ENCODE measurements at regions not wholly inside any gene's neighbourhood (a gene's known extent, or its start where the extent isn't known, plus 50 kb on each side); places are given as distances from the start of the nearest gene placed in this dataset.
A peak's percentile ranks its signal among the peaks of the same experiment; 100 is the strongest.

DNA sequence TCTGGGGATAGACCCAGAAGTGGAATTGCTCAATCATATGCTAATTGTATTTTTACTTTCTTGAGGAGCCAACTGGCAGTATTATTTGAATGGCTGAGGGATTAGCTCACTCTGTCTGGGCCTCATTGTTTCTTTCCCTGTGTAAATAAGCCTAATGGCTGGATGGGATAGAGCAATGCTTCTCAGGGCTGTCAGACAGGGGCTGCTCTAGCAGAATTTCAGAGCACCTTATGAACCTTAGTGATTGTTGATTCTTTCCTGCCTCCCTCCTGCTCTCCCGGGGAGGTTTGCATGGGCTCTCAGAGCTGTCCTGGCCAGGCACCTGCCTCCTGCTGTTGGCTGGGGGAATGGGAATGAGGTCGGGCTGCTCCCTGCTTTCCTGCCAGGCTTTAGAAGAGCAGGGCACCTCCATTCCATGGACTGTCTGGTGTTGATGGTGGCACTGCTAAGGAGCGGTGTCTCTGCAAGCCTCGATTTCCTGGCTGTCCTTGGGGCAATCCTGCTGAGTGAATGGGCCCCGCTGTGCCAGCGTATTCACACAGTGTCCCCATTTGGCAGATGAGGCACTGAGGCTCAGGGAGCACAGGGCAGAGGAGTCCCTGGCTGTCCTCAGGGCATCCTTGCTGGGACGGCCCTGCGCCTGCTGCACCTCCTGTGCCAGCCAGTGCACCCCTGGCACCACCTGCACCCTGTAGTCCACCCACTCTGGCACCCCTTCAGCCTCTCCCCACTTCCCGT lies 468.2 kb upstream of the HS6ST1 start:
- DNase-seq (ENCODE audit: low read depth): peak; percentile 26
- H3K4me3 ChIP-seq (ENCODE audit: low read depth, low read length): no peak overlapping the region
- TF ChIP-seq, protein P1, sequence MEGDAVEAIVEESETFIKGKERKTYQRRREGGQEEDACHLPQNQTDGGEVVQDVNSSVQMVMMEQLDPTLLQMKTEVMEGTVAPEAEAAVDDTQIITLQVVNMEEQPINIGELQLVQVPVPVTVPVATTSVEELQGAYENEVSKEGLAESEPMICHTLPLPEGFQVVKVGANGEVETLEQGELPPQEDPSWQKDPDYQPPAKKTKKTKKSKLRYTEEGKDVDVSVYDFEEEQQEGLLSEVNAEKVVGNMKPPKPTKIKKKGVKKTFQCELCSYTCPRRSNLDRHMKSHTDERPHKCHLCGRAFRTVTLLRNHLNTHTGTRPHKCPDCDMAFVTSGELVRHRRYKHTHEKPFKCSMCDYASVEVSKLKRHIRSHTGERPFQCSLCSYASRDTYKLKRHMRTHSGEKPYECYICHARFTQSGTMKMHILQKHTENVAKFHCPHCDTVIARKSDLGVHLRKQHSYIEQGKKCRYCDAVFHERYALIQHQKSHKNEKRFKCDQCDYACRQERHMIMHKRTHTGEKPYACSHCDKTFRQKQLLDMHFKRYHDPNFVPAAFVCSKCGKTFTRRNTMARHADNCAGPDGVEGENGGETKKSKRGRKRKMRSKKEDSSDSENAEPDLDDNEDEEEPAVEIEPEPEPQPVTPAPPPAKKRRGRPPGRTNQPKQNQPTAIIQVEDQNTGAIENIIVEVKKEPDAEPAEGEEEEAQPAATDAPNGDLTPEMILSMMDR (conservative IDR thresholded peaks at IDR 0.05; ENCODE audit: low read depth, low read length): no peak

DNA sequence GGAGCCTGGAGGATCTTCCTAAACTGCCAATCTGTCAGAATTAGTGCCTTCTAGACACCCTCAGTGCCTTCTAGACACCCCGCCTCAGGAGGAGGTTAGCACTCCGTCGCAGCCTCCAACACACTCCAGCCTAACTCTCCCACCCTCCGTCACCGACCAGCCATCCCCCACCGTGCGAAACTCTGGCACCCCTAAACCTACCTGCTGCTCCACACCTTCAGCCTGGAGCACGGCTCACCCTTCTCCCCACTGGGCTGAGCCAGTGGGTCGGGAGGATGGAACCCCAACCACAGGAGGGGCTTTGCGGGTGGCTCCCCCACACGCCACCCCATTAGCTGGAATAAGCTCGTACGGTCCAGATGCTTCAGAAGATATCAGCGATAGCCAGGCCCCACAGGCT lies 468.9 kb upstream of the HS6ST1 start:
- TF ChIP-seq, protein P1 (conservative IDR thresholded peaks at IDR 0.05; ENCODE audit: low read depth, low read length): no peak

DNA sequence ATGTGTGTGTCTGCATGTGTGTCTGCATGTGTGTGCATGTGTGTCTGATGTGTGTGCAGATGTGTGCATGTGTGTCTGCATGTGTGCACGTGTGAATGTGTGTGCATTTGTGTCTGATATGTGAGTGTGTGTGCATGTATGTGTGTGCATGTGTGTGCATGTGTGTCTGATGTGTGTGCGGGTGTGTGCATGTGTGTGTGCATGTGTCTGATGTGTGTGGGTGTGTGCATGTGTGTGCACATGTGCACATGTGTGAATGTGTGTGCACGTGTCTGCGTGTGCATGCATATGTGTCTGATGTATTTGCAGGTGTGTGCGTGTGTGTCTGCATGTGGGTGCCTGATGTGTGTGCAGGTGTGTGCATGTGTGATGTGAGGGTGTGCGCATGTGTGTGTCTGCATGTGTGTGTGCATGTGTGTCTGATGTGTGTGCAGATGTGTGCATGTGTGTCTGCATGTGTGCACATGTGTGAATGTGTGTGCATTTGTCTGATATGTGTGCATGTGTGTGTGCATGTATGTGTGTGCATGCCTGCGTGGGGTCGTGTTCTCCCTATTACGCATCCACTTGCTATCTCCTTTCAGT lies 470.1 kb upstream of the HS6ST1 start:
- no peak for DNase-seq (ENCODE audit: low read depth)

More for the DNA sequence above, 468.9 kb upstream of the HS6ST1 start:
- no peak for DNase-seq (ENCODE audit: low read depth)
- no peak overlapping the region for H3K4me3 ChIP-seq (ENCODE audit: low read depth, low read length)

DNA sequence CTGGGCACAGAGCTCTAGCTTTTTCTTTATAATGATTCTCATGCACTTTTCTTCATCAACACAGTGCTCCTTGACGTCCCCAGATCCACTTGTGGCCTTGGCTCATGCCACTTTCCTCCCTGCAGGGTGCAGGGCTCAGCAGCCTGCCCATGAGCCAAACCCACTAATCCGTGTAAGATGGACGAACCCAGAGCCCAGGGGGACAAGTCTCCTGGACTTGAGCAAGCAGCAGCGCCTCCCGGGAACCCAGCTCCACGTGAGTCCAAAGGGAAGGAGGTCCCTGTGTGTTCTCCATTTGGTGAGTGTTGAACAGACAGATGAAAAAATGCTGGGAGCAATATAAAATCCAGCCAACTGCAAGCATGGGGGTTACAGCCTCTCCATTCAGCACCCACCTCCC lies 470.6 kb upstream of the HS6ST1 start:
- TF ChIP-seq, protein P1 (conservative IDR thresholded peaks at IDR 0.05; ENCODE audit: low read depth, low read length): no peak
- no peak overlapping the region for H3K4me3 ChIP-seq (ENCODE audit: low read depth, low read length)
- no peak for DNase-seq (ENCODE audit: low read depth)

More for the DNA sequence above, 470.1 kb upstream of the HS6ST1 start:
- TF ChIP-seq, protein P1 (conservative IDR thresholded peaks at IDR 0.05; ENCODE audit: low read depth, low read length): no peak
- no peak overlapping the region for H3K4me3 ChIP-seq (ENCODE audit: low read depth, low read length)

DNA sequence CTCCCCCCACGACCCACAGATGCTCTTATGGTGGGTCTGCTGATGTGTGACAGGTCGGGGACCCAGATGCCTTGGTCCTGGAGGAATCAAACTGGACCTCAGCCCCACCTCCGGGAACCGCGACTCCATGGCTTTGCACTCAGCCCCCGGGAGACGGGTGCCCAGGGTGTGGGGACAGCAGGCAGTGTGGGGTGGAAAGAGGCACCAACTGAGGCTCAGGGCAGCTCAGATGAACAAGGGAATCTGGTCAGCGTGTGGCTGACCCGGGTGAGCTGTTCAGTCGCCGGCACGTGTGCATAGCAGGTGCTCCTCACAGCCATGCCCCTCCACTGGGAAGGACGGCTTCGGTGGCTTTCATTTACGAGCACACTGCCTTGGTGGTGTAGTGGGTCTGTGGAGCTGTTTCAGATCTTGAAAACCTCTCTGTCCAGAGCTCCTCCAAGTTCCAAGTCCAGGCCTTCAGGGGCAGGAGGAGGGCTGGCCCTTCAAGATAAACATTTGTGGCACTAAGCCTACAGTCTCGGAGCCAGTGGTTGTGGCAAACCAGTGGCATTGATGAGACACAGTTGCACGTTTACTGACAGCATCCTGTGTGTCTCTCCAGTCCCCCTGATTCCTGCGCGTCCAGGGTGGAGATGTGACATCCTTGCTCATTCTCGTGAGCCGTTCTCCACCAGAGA lies 471.2 kb upstream of the HS6ST1 start:
- H3K4me3 ChIP-seq (ENCODE audit: low read depth, low read length): no peak overlapping the region
- TF ChIP-seq, protein P1 (conservative IDR thresholded peaks at IDR 0.05; ENCODE audit: low read depth, low read length): no peak
- DNase-seq (ENCODE audit: low read depth): no peak

DNA sequence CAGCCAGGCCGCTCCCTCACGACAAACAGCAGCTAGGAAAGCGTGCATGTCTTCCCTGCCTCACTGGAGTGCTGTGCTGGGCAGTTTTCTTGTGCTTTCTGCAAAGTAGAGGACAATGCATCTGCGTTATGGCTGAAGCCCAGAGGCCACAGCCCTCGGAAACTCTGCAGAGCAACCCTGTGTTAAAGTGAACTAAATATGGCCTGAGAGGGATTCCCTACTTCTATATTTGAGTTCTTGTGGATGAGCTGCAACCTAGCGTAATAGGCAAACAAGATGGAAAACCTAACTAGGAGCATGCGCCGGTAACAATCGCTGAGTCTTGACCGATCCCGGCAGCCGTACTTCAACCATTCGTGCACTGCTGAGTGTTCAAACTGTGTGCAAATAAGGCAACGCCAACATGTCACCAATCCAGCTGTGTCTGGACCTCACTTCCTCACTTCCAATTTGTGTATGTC lies 471.9 kb upstream of the HS6ST1 start:
- peak; percentile 23 for DNase-seq (ENCODE audit: low read depth)
- TF ChIP-seq, protein P1 (conservative IDR thresholded peaks at IDR 0.05; ENCODE audit: low read depth, low read length): no peak
- H3K4me3 ChIP-seq (ENCODE audit: low read depth, low read length): no peak overlapping the region

Data from choroid plexus epithelial cell (primary cell).